ENCODE measurements at regions not wholly inside any gene's neighbourhood (a gene's known extent, or its start where the extent isn't known, plus 50 kb on each side); places are given as distances from the start of the nearest gene placed in this dataset.

DNA sequence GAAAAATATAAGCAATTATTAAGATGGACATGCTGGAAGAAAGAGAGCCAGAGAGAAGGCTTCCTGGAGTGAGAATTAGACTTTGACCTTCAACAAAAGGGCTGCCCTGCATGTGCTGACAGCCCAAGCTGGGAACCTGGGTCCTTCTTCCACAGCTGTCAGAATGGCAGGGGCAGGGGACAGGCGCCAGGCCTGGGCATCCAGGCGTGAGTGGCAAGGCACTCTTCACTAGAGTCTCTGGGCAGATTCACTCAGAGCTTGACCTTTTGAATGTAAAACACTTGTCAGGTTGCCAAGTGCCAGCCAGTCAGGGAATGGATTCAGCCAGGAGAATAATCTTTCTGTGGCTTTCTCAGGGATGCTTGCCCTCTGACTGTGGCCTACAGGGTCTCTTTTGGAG is 119.1 kb upstream of the CLINT1 start:
- no peak for TF ChIP-seq POLR2A (IDR thresholded peaks at IDR 0.05)
- TF ChIP-seq, protein P1, sequence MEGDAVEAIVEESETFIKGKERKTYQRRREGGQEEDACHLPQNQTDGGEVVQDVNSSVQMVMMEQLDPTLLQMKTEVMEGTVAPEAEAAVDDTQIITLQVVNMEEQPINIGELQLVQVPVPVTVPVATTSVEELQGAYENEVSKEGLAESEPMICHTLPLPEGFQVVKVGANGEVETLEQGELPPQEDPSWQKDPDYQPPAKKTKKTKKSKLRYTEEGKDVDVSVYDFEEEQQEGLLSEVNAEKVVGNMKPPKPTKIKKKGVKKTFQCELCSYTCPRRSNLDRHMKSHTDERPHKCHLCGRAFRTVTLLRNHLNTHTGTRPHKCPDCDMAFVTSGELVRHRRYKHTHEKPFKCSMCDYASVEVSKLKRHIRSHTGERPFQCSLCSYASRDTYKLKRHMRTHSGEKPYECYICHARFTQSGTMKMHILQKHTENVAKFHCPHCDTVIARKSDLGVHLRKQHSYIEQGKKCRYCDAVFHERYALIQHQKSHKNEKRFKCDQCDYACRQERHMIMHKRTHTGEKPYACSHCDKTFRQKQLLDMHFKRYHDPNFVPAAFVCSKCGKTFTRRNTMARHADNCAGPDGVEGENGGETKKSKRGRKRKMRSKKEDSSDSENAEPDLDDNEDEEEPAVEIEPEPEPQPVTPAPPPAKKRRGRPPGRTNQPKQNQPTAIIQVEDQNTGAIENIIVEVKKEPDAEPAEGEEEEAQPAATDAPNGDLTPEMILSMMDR (IDR thresholded peaks at IDR 0.05): no peak
